SU-DHL-6 (cell line): ENCODE measurements at regions not wholly inside any gene's neighbourhood (a gene's known extent, or its start where the extent isn't known, plus 50 kb on each side); places are given as distances from the start of the nearest gene placed in this dataset.

ENCODE experiments used
- H2AFZ ChIP-seq: fragments of 200-600 bp; sonication (generic); 2 replicates; pipeline ENCODE4 v1.6.1; 2014; ENCODE audit warnings: low read depth, mild to moderate bottlenecking, moderate library complexity, mixed read lengths, antibody characterized with exemption, low read length; ENCODE audit not compliant: severe bottlenecking
- H3F3A ChIP-seq: fragments of 200-600 bp; shearing (Covaris generic); 2 replicates; pipeline ENCODE4 v1.6.0; 2016; ENCODE audit warnings: antibody characterized with exemption, mild to moderate bottlenecking; ENCODE audit not compliant: insufficient read depth
- H3K27ac ChIP-seq: fragments of 200-600 bp; sonication (generic); 2 replicates; pipeline ENCODE4 v1.5.1; 2016; ENCODE audit warnings: low read depth, mild to moderate bottlenecking, low read length, moderate library complexity, mixed read lengths
- H3K27me3 ChIP-seq: fragments of 200-600 bp; sonication (generic), shearing (Covaris generic); 2 replicates; pipeline ENCODE4 v1.6.0; 2014; ENCODE audit warnings: mild to moderate bottlenecking, low read length
- H3K36me3 ChIP-seq: fragments of 200-600 bp; sonication (generic); 2 replicates; pipeline ENCODE4 v1.6.1; 2014; ENCODE audit warnings: mild to moderate bottlenecking, low read length, mixed read lengths
- H3K4me2 ChIP-seq: fragments of 300-600, 200-600 bp; shearing (Covaris generic), sonication (generic); 2 replicates; pipeline ENCODE4 v1.6.0; 2014; ENCODE audit warnings: low read length, low read depth, mild to moderate bottlenecking; ENCODE audit not compliant: poor library complexity, severe bottlenecking
- H3K4me3 ChIP-seq: fragments of 200-600 bp; sonication (generic); 2 replicates; pipeline ENCODE4 v1.5.1; 2014; ENCODE audit warnings: antibody characterized with exemption, low read length, mild to moderate bottlenecking, mixed read lengths; ENCODE audit not compliant: insufficient read depth, poor library complexity, severe bottlenecking
- H3K79me2 ChIP-seq: fragments of 200-600 bp; sonication (generic); 2 replicates; pipeline ENCODE4 v1.6.1; 2014; ENCODE audit warnings: mild to moderate bottlenecking, low read length, moderate library complexity; ENCODE audit not compliant: insufficient read depth
- H3K9ac ChIP-seq: fragments of 200-600 bp; sonication (generic); 2 replicates; pipeline ENCODE4 v1.7.0; 2014; ENCODE audit warnings: mild to moderate bottlenecking, low read length
- H3K9me2 ChIP-seq: fragments of 200-600 bp; sonication (generic); replicated peaks from 2 replicates; pipeline ENCODE4 v1.6.1; 2014; ENCODE audit warnings: low read length; ENCODE audit not compliant: insufficient read depth
- H3K9me3 ChIP-seq: fragments of 200-600 bp; sonication (generic); 2 replicates; pipeline ENCODE4 v1.6.1; 2014; ENCODE audit warnings: low read length, mixed read lengths; ENCODE audit not compliant: insufficient read depth
- H4K20me1 ChIP-seq: fragments of 200-600 bp; sonication (generic); 2 replicates; pipeline ENCODE4 v1.6.1; 2014; ENCODE audit warnings: low read depth, mild to moderate bottlenecking, antibody characterized with exemption, low read length, moderate library complexity, mixed read lengths
- EZH2phosphoT487 ChIP-seq: fragments of 200-600 bp; sonication (generic), shearing (Covaris generic); conservative IDR thresholded peaks from 2 replicates; pipeline ENCODE4 v1.6.1; 2018; ENCODE audit warnings: mild to moderate bottlenecking, antibody characterized with exemption, low read length, moderate library complexity, mixed read lengths
- TF ChIP-seq, protein P1 (sequence below): fragments of 200-600 bp; sonication (generic); IDR thresholded peaks from one replicate; pipeline ENCODE4 v1.5.1; 2017; ENCODE audit warnings: antibody characterized with exemption, mild to moderate bottlenecking, low read length, moderate library complexity; ENCODE audit not compliant: insufficient read depth, poor library complexity, severe bottlenecking

DNA sequence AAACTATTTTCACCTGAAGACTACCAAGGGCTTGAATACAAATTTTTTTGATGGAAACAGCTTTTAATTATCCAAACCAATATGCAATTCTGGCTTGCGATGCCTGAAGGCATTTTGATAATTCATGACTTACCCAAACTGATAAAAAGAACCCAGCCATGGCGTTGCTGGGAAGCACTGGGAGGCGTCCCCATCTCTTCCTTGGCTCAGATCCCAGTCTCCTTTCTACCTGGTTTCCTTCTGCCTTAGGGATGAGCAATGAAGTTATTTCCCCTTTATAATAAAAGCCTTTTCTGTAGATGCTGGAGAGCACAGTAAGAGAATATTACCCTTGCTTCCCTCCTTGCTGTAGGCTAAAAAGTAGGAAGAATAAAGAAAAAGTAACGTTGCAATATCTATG, 129.1 kb upstream of the ANK3 start:
- no peaks in the 10 kb centered on the region for H4K20me1 ChIP-seq
- H3K27ac ChIP-seq, result no peak overlapping the region
- H3K36me3 ChIP-seq, result no peaks in the 10 kb centered on the region
- H3K9ac ChIP-seq, result no peak overlapping the region
- no peaks in the 10 kb centered on the region for H3K27me3 ChIP-seq
- H3K79me2 ChIP-seq, result no peaks in the 10 kb centered on the region
- H3K4me2 ChIP-seq, result no peak overlapping the region
- H2AFZ ChIP-seq, result no peak overlapping the region
- no peak overlapping the region for H3K4me3 ChIP-seq
- H3K9me2 ChIP-seq, result no peaks in the 10 kb centered on the region
- no peaks in the 10 kb centered on the region for H3K9me3 ChIP-seq
- TF ChIP-seq EZH2phosphoT487, result no peak
- TF ChIP-seq, protein P1, sequence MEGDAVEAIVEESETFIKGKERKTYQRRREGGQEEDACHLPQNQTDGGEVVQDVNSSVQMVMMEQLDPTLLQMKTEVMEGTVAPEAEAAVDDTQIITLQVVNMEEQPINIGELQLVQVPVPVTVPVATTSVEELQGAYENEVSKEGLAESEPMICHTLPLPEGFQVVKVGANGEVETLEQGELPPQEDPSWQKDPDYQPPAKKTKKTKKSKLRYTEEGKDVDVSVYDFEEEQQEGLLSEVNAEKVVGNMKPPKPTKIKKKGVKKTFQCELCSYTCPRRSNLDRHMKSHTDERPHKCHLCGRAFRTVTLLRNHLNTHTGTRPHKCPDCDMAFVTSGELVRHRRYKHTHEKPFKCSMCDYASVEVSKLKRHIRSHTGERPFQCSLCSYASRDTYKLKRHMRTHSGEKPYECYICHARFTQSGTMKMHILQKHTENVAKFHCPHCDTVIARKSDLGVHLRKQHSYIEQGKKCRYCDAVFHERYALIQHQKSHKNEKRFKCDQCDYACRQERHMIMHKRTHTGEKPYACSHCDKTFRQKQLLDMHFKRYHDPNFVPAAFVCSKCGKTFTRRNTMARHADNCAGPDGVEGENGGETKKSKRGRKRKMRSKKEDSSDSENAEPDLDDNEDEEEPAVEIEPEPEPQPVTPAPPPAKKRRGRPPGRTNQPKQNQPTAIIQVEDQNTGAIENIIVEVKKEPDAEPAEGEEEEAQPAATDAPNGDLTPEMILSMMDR, result no peak
- H3F3A ChIP-seq, result no peaks in the 10 kb centered on the region

DNA sequence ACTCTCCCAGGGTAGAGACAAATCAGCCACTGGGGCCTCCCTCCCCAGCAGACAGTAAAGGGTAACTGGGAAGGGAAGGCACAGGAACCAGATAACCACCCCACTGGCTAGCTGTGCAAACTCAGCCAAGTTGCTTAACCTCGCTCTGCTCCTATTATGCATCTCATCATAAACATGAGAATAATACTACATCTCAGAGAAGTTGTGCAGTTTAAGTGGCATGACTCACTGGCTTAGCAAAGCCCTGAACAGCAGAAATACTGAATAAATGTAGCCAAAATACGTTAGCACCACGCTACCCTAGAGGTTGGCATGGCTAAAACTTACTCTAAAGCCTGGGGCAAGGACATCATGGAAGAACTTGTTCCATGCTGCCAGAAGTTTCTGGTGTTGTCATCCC, 128.1 kb upstream of the ANK3 start:
- H3K9me2 ChIP-seq, result no peaks in the 10 kb centered on the region
- no peak overlapping the region for H2AFZ ChIP-seq
- H3K9me3 ChIP-seq, result no peaks in the 10 kb centered on the region
- H3K36me3 ChIP-seq, result no peaks in the 10 kb centered on the region
- no peaks in the 10 kb centered on the region for H3F3A ChIP-seq
- no peak overlapping the region for H3K9ac ChIP-seq
- H3K27ac ChIP-seq, result no peak overlapping the region
- TF ChIP-seq, protein P1, result no peak
- TF ChIP-seq EZH2phosphoT487, result no peak
- H3K4me2 ChIP-seq, result no peak overlapping the region
- no peaks in the 10 kb centered on the region for H3K27me3 ChIP-seq
- no peaks in the 10 kb centered on the region for H3K79me2 ChIP-seq
- H4K20me1 ChIP-seq, result no peaks in the 10 kb centered on the region
- no peak overlapping the region for H3K4me3 ChIP-seq

DNA sequence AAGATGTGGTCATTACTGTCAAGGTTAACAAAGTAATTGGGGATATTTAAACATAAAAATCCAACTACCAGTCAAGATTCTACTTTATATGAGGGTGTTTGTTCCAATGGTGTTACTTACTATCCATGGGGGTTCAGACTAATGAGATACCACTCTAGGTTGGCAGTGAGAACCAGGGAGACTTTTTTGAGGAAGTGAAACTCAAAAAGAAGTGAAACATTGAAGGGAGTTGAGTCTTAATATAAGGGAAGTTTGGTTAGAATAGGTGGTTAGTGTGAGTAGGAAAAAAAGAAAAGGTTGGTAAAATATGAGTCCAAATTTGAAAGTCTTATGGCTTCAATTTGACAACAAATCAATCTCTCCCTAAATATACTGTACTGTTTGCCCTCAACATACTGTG, 123.6 kb upstream of the ANK3 start:
- Histone ChIP-seq H3F3A (no peaks in the 10 kb centered on the region), H3K27ac (no peak overlapping the region)

More for the DNA sequence above, 123.6 kb upstream of the ANK3 start:
- H2AFZ ChIP-seq, result no peak overlapping the region
- H3K79me2 ChIP-seq, result no peaks in the 10 kb centered on the region
- no peak overlapping the region for H3K4me2 ChIP-seq
- H3K36me3 ChIP-seq, result no peaks in the 10 kb centered on the region
- H3K9me2 ChIP-seq, result no peaks in the 10 kb centered on the region
- no peaks in the 10 kb centered on the region for H3K9me3 ChIP-seq
- no peaks in the 10 kb centered on the region for H3K27me3 ChIP-seq
- no peaks in the 10 kb centered on the region for H4K20me1 ChIP-seq
- H3K9ac ChIP-seq, result no peak overlapping the region
- no peak overlapping the region for H3K4me3 ChIP-seq
- TF ChIP-seq EZH2phosphoT487, result no peak
- TF ChIP-seq, protein P1, result no peak
